WTC11 (cell line): ENCODE measurements at regions not wholly inside any gene's neighbourhood (a gene's known extent, or its start where the extent isn't known, plus 50 kb on each side); places are given as distances from the start of the nearest gene placed in this dataset.

ENCODE experiments used
- ATAC-seq: fragments of 200-7000 bp; cut with Tn5 transposase; 2 replicates; pipeline ENCODE4 v1.10.0; 2021; ENCODE audit warnings: mild to moderate bottlenecking, moderate library complexity
- CTCF ChIA-PET: fragments of 300-600 bp; sonication (Branson Sonifier 250); formaldehyde crosslinking; loops from one replicate; lab custom pipeline; 2021; ENCODE audit warnings: antibody characterized with exemption; lab: Charles Lee
- POLR2A ChIA-PET: fragments of 350-600 bp; sonication (Branson Sonifier 250); formaldehyde crosslinking; loops from one replicate; lab custom pipeline; 2021; ENCODE audit warnings: antibody characterized with exemption; lab: Charles Lee
- DNase-seq: peaks from one replicate; pipeline ENCODE4 v3.0.0; 2021; ENCODE audit warnings: low spot score
- H3K27ac Mint-ChIP-seq: 2 replicates; pipeline ENCODE4 v1.8.0; 2021; ENCODE audit warnings: mixed read lengths
- H3K27me3 Mint-ChIP-seq: 2 replicates; pipeline ENCODE4 v1.8.0; 2021; ENCODE audit warnings: low read depth, mild to moderate bottlenecking, moderate library complexity, mixed read lengths
- H3K36me3 Mint-ChIP-seq: 2 replicates; pipeline ENCODE4 v1.8.0; 2021; ENCODE audit warnings: mixed read lengths
- H3K4me1 Mint-ChIP-seq: 2 replicates; pipeline ENCODE4 v1.8.0; 2022; ENCODE audit warnings: mixed read lengths
- H3K4me3 Mint-ChIP-seq: 2 replicates; pipeline ENCODE4 v1.8.0; 2021; ENCODE audit warnings: mild to moderate bottlenecking, moderate library complexity, mixed read lengths
- H3K9me3 Mint-ChIP-seq: 2 replicates; pipeline ENCODE4 v1.8.0; 2021; ENCODE audit warnings: mixed read lengths
- FOXK1 ChIP-seq: sonication (generic); formaldehyde crosslinking; IDR thresholded peaks from 2 replicates; pipeline ENCODE4 v1.8.0; 2022; ENCODE audit warnings: mild to moderate bottlenecking, moderate library complexity, missing genetic modification reagents
- GABPB1 ChIP-seq: sonication (generic); formaldehyde crosslinking; IDR thresholded peaks from 2 replicates; pipeline ENCODE4 v1.8.1; 2023; ENCODE audit warnings: mild to moderate bottlenecking, missing genetic modification reagents
- MXD4 ChIP-seq: fragments of 250-450 bp; sonication (Bioruptor Pico); IDR thresholded peaks from 2 replicates; pipeline ENCODE4 v1.8.0; 2021; ENCODE audit warnings: mild to moderate bottlenecking, moderate library complexity, borderline replicate concordance
- MYBL2 ChIP-seq: sonication (generic); formaldehyde crosslinking; IDR thresholded peaks from 2 replicates; pipeline ENCODE4 v1.8.1; 2023; ENCODE audit warnings: mild to moderate bottlenecking, moderate library complexity, missing genetic modification reagents
- NFE2L1 ChIP-seq: sonication (generic); formaldehyde crosslinking; IDR thresholded peaks from 2 replicates; pipeline ENCODE4 v1.8.1; 2023; ENCODE audit warnings: missing genetic modification reagents
- ZNF121 ChIP-seq: sonication (generic); formaldehyde crosslinking; IDR thresholded peaks from 2 replicates; pipeline ENCODE4 v1.8.0; 2023; ENCODE audit warnings: missing genetic modification reagents
- ZNF317 ChIP-seq: sonication (generic); formaldehyde crosslinking; IDR thresholded peaks from 2 replicates; pipeline ENCODE4 v1.8.1; 2023; ENCODE audit warnings: low read depth, mild to moderate bottlenecking, moderate library complexity, missing genetic modification reagents, borderline replicate concordance
- TF ChIP-seq, protein P1 (sequence below): sonication (generic); formaldehyde crosslinking; IDR thresholded peaks from 2 replicates; pipeline ENCODE4 v1.8.1; 2022; ENCODE audit warnings: mild to moderate bottlenecking, moderate library complexity, missing genetic modification reagents
- TF ChIP-seq, protein P2 (sequence below): fragments of 250-450 bp; sonication (Bioruptor Pico); conservative IDR thresholded peaks from 2 replicates; pipeline ENCODE4 v1.9.0; 2021; ENCODE audit warnings: mild to moderate bottlenecking
- TF ChIP-seq, protein P3 (sequence below): sonication (generic); formaldehyde crosslinking; IDR thresholded peaks from 2 replicates; pipeline ENCODE4 v1.8.1; 2022; ENCODE audit warnings: missing genetic modification reagents, borderline replicate concordance
- TF ChIP-seq, protein P4 (sequence below): sonication (generic); formaldehyde crosslinking; IDR thresholded peaks from 2 replicates; pipeline ENCODE4 v1.8.1; 2023; ENCODE audit warnings: mild to moderate bottlenecking, missing genetic modification reagents
- TF ChIP-seq, protein P5 (sequence below): fragments of 250-450 bp; sonication (Bioruptor Pico); IDR thresholded peaks from 2 replicates; pipeline ENCODE4 v1.9.0; 2021; ENCODE audit warnings: moderate library complexity, mild to moderate bottlenecking, inconsistent platforms, borderline replicate concordance
- TF ChIP-seq, protein P6 (sequence below): sonication (generic); formaldehyde crosslinking; IDR thresholded peaks from 2 replicates; pipeline ENCODE4 v1.8.0; 2022; ENCODE audit warnings: mild to moderate bottlenecking, missing genetic modification reagents
- TF ChIP-seq, protein P7 (sequence below): sonication (generic); formaldehyde crosslinking; IDR thresholded peaks from 2 replicates; pipeline ENCODE4 v1.8.1; 2023; ENCODE audit warnings: mild to moderate bottlenecking, missing genetic modification reagents
- TF ChIP-seq, protein P8 (sequence below): sonication (generic); formaldehyde crosslinking; conservative IDR thresholded peaks from 2 replicates; pipeline ENCODE4 v1.8.1; 2023; ENCODE audit warnings: mild to moderate bottlenecking, low read depth, missing genetic modification reagents, moderate library complexity
- TF ChIP-seq, protein P9 (sequence below): sonication (generic); formaldehyde crosslinking; IDR thresholded peaks from 2 replicates; pipeline ENCODE4 v1.8.1; 2022; ENCODE audit warnings: low read depth, mild to moderate bottlenecking, moderate library complexity, missing genetic modification reagents, borderline replicate concordance

DNA sequence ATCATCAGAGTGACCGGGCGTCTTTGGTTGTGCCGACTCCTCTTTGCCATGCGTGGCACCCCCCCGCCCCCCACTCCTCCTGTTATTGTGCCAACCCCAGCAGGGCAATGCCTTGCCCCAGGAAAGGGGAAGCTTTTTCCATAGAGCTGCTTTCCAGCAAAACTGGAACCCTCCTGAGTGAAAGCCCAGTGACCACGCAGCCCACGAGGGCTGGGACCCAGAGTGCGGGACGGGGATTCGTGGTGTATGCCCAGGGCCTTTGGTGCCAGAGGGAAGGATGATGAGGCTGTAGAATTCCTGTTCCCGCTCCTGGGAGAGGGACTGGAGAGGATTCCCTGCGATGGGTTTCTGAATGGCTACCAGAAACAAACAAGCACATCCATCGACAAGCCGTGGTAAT is 116.8 kb upstream of the BACH2 start:
- TF ChIP-seq, protein P1, sequence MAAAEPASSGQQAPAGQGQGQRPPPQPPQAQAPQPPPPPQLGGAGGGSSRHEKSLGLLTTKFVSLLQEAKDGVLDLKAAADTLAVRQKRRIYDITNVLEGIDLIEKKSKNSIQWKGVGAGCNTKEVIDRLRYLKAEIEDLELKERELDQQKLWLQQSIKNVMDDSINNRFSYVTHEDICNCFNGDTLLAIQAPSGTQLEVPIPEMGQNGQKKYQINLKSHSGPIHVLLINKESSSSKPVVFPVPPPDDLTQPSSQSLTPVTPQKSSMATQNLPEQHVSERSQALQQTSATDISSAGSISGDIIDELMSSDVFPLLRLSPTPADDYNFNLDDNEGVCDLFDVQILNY (CRISPR knock-in tag): no peak
- TF ChIP-seq ZNF317 (CRISPR knock-in tag) (no peak), ZNF121 (no peak), NFE2L1 (CRISPR knock-in tag) (no peak), GABPB1 (CRISPR knock-in tag) (no peak)
- TF ChIP-seq, protein P2, sequence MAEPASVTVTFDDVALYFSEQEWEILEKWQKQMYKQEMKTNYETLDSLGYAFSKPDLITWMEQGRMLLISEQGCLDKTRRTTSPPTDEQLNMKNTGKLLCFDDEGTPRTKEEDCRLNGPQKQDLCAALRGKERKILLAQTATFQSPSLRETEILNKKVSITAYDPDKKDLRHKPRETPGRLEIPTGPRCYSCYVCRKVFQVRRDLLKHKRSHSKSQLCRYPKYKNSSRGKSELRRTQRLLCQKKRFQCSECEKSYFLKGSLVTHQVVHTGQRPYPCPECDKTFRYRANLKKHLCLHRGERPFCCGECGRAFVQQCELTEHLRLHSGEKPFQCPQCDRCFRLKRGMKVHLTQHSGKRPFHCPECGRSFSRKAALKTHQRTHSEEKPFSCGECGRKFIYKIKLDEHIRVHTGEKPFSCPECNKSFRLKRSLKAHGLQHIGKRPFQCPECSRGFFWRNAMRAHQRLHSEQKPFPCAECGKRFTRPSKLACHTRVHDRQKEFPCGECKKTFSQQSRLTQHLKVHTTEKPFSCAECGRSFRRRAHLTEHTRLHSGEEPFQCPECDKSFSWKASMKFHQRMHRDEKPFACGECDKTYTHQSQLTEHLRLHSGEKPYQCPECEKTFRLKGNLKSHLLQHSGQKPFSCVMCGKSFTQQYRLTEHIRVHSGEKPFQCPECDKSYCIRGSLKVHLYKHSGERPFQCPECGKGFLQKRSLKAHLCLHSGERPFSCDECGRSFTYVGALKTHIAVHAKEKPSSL (CRISPR knock-in tag): no peak
- TF ChIP-seq, protein P3, sequence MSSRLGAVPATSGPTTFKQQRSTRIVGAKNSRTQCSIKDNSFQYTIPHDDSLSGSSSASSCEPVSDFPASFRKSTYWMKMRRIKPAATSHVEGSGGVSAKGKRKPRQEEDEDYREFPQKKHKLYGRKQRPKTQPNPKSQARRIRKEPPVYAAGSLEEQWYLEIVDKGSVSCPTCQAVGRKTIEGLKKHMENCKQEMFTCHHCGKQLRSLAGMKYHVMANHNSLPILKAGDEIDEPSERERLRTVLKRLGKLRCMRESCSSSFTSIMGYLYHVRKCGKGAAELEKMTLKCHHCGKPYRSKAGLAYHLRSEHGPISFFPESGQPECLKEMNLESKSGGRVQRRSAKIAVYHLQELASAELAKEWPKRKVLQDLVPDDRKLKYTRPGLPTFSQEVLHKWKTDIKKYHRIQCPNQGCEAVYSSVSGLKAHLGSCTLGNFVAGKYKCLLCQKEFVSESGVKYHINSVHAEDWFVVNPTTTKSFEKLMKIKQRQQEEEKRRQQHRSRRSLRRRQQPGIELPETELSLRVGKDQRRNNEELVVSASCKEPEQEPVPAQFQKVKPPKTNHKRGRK (CRISPR knock-in tag): no peak
- TF ChIP-seq, all 79 proteins: peak for 0
- ChIA-PET POLR2A (interaction anchor here (0.7 kb wide), 1 partner anchor 56 kb away, joined by 4 read pairs; no protein-coding TSS in a partner anchor), CTCF (interaction anchor here (0.9 to 2.5 kb wide), 6 partner anchors 20 to 473 kb away, joined by 3 to 8 read pairs (median 6); no protein-coding TSS in a partner anchor)
- ATAC-seq (peak; percentile 26), DNase-seq (no peak)
- H3K27me3 Mint-ChIP-seq: peaks cover 29% of the 10 kb centered on the region
- H3K4me1 Mint-ChIP-seq: peaks cover 28% of the 10 kb centered on the region
- H3K27ac Mint-ChIP-seq: no peak overlapping the region
- no peaks in the 10 kb centered on the region for H3K36me3 Mint-ChIP-seq
- no peaks in the 10 kb centered on the region for H3K9me3 Mint-ChIP-seq
- peak overlapping the region; percentile 45 for H3K4me3 Mint-ChIP-seq

DNA sequence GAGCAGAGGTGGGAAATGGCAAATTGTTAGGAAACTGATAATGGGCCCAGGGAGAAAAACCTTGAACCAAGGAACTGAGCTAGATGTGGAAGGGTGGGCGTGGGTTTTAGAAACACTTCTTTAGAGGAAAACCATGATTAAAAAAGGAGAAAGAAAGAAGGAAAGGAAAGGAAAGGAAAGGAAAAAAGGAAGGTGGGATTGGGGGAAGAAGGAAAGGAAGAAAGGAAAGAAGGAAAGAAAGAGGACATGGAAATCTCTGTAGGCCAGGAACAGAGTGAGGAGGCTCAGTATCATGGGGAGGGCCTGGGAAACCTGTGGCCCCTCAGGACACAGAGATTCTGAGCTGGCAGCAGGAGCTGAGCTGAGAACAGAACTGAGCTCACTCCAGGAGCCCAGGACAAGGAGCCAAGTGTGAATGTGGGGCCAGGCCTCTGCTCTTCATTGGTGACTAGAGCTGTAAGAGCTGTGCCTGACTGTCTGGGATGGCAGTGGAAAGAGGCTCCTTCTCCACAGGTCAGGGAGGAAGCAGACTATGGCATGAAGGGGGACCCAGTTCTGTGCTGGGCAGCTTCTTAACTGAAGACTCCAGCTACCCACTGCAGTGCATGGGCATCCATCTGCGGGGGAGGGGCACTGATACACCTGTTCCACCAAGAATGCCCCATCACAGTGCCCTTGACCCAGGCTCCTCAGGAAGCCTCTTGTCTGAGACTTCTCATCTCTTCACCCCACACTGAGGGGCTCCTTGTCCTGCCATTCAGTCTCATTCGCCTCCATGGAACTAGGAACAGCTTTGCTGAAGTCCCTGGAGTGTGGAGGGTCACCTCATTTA is 116.1 kb upstream of the BACH2 start:
- H3K27ac Mint-ChIP-seq: no peak overlapping the region
- DNase-seq: no peak
- H3K9me3 Mint-ChIP-seq: peaks cover under 1% of the 10 kb centered on the region
- H3K4me3 Mint-ChIP-seq: no peak overlapping the region
- ChIA-PET POLR2A (no interaction called here), CTCF (interaction anchor here (0.9 to 2.5 kb wide), 6 partner anchors 19 to 472 kb away, joined by 3 to 9 read pairs (median 6); no protein-coding TSS in a partner anchor)
- H3K4me1 Mint-ChIP-seq: peaks cover 28% of the 10 kb centered on the region
- peaks cover 30% of the 10 kb centered on the region for H3K27me3 Mint-ChIP-seq
- H3K36me3 Mint-ChIP-seq: no peaks in the 10 kb centered on the region
- no peak for ATAC-seq
- TF ChIP-seq, protein P4, sequence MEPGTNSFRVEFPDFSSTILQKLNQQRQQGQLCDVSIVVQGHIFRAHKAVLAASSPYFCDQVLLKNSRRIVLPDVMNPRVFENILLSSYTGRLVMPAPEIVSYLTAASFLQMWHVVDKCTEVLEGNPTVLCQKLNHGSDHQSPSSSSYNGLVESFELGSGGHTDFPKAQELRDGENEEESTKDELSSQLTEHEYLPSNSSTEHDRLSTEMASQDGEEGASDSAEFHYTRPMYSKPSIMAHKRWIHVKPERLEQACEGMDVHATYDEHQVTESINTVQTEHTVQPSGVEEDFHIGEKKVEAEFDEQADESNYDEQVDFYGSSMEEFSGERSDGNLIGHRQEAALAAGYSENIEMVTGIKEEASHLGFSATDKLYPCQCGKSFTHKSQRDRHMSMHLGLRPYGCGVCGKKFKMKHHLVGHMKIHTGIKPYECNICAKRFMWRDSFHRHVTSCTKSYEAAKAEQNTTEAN (CRISPR knock-in tag): no peak
- TF ChIP-seq, protein P5, sequence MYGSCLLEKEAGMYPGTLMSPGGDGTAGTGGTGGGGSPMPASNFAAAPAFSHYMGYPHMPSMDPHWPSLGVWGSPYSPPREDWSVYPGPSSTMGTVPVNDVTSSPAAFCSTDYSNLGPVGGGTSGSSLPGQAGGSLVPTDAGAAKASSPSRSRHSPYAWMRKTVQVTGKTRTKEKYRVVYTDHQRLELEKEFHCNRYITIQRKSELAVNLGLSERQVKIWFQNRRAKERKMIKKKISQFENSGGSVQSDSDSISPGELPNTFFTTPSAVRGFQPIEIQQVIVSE: no peak
- TF ChIP-seq FOXK1 (no peak), MYBL2 (CRISPR knock-in tag) (no peak), MXD4 (CRISPR knock-in tag) (no peak)
- TF ChIP-seq, protein P6, sequence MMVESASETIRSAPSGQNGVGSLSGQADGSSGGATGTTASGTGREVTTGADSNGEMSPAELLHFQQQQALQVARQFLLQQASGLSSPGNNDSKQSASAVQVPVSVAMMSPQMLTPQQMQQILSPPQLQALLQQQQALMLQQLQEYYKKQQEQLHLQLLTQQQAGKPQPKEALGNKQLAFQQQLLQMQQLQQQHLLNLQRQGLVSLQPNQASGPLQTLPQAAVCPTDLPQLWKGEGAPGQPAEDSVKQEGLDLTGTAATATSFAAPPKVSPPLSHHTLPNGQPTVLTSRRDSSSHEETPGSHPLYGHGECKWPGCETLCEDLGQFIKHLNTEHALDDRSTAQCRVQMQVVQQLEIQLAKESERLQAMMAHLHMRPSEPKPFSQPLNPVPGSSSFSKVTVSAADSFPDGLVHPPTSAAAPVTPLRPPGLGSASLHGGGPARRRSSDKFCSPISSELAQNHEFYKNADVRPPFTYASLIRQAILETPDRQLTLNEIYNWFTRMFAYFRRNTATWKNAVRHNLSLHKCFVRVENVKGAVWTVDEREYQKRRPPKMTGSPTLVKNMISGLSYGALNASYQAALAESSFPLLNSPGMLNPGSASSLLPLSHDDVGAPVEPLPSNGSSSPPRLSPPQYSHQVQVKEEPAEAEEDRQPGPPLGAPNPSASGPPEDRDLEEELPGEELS (CRISPR knock-in tag): no peak
- TF ChIP-seq, protein P7, sequence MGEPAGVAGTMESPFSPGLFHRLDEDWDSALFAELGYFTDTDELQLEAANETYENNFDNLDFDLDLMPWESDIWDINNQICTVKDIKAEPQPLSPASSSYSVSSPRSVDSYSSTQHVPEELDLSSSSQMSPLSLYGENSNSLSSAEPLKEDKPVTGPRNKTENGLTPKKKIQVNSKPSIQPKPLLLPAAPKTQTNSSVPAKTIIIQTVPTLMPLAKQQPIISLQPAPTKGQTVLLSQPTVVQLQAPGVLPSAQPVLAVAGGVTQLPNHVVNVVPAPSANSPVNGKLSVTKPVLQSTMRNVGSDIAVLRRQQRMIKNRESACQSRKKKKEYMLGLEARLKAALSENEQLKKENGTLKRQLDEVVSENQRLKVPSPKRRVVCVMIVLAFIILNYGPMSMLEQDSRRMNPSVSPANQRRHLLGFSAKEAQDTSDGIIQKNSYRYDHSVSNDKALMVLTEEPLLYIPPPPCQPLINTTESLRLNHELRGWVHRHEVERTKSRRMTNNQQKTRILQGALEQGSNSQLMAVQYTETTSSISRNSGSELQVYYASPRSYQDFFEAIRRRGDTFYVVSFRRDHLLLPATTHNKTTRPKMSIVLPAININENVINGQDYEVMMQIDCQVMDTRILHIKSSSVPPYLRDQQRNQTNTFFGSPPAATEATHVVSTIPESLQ (CRISPR knock-in tag): no peak
- TF ChIP-seq, protein P8, sequence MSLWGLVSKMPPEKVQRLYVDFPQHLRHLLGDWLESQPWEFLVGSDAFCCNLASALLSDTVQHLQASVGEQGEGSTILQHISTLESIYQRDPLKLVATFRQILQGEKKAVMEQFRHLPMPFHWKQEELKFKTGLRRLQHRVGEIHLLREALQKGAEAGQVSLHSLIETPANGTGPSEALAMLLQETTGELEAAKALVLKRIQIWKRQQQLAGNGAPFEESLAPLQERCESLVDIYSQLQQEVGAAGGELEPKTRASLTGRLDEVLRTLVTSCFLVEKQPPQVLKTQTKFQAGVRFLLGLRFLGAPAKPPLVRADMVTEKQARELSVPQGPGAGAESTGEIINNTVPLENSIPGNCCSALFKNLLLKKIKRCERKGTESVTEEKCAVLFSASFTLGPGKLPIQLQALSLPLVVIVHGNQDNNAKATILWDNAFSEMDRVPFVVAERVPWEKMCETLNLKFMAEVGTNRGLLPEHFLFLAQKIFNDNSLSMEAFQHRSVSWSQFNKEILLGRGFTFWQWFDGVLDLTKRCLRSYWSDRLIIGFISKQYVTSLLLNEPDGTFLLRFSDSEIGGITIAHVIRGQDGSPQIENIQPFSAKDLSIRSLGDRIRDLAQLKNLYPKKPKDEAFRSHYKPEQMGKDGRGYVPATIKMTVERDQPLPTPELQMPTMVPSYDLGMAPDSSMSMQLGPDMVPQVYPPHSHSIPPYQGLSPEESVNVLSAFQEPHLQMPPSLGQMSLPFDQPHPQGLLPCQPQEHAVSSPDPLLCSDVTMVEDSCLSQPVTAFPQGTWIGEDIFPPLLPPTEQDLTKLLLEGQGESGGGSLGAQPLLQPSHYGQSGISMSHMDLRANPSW (CRISPR knock-in tag): no peak
- TF ChIP-seq, protein P9, sequence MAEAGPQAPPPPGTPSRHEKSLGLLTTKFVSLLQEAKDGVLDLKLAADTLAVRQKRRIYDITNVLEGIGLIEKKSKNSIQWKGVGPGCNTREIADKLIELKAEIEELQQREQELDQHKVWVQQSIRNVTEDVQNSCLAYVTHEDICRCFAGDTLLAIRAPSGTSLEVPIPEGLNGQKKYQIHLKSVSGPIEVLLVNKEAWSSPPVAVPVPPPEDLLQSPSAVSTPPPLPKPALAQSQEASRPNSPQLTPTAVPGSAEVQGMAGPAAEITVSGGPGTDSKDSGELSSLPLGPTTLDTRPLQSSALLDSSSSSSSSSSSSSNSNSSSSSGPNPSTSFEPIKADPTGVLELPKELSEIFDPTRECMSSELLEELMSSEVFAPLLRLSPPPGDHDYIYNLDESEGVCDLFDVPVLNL (CRISPR knock-in tag): no peak
